ENCODE measurements at regions not wholly inside any gene's neighbourhood (a gene's known extent, or its start where the extent isn't known, plus 50 kb on each side); places are given as distances from the start of the nearest gene placed in this dataset.

GRCh38 chr11:79918846-79919245 is 478.0 kb upstream of the TENM4 start:
- ATAC-seq (ENCODE audit: low read depth) (no peak), DNase-seq (no peak)
- H3K27me3 Mint-ChIP-seq: no peaks in the 10 kb centered on the region
- no peaks in the 10 kb centered on the region for H3K36me3 Mint-ChIP-seq
- no peaks in the 10 kb centered on the region for H3K9me3 Mint-ChIP-seq
- H3K4me3 Mint-ChIP-seq: no peak overlapping the region
- H3K27ac Mint-ChIP-seq: no peak overlapping the region
- H3K4me1 Mint-ChIP-seq: no peaks in the 10 kb centered on the region
- POLR2A ChIA-PET: no interaction called here

- H3K36me3 Mint-ChIP-seq: no peaks in the 10 kb centered on the region
- H3K4me3 Mint-ChIP-seq: no peak overlapping the region
- H3K4me1 Mint-ChIP-seq: no peaks in the 10 kb centered on the region
- DNase-seq (no peak), ATAC-seq (ENCODE audit: low read depth) (no peak)
- H3K27me3 Mint-ChIP-seq: no peaks in the 10 kb centered on the region
- no peak overlapping the region for H3K27ac Mint-ChIP-seq
- POLR2A ChIA-PET: no interaction called here
- peaks cover 5% of the 10 kb centered on the region for H3K9me3 Mint-ChIP-seq
Measured at GRCh38 chr11:79906164-79906563, 465.3 kb upstream of the TENM4 start.

GRCh38 chr11:79902493-79902892 is 461.7 kb upstream of the TENM4 start:
- H3K4me1 Mint-ChIP-seq: no peaks in the 10 kb centered on the region
- peaks cover 4% of the 10 kb centered on the region for H3K9me3 Mint-ChIP-seq
- no peaks in the 10 kb centered on the region for H3K36me3 Mint-ChIP-seq
- H3K4me3 Mint-ChIP-seq: no peak overlapping the region
- no peaks in the 10 kb centered on the region for H3K27me3 Mint-ChIP-seq
- no peak for DNase-seq
- H3K27ac Mint-ChIP-seq: no peak overlapping the region
- POLR2A ChIA-PET: no interaction called here
- ATAC-seq (ENCODE audit: low read depth): no peak

GRCh38 chr11:79897896-79898295 is 457.1 kb upstream of the TENM4 start:
- H3K27me3 Mint-ChIP-seq: no peaks in the 10 kb centered on the region
- H3K4me3 Mint-ChIP-seq: no peak overlapping the region
- no peaks in the 10 kb centered on the region for H3K36me3 Mint-ChIP-seq
- ATAC-seq (ENCODE audit: low read depth): no peak
- H3K27ac Mint-ChIP-seq: no peak overlapping the region
- DNase-seq: no peak
- no peaks in the 10 kb centered on the region for H3K4me1 Mint-ChIP-seq
- H3K9me3 Mint-ChIP-seq: peaks cover 2% of the 10 kb centered on the region
- POLR2A ChIA-PET: no interaction called here

GRCh38 chr11:79896258-79896657 is 455.4 kb upstream of the TENM4 start:
- POLR2A ChIA-PET: no interaction called here
- DNase-seq (no peak), ATAC-seq (ENCODE audit: low read depth) (no peak)
- Mint-ChIP-seq H3K4me1 (no peaks in the 10 kb centered on the region), H3K27me3 (no peaks in the 10 kb centered on the region), H3K27ac (no peak overlapping the region), H3K36me3 (no peaks in the 10 kb centered on the region), H3K9me3 (peaks cover 2% of the 10 kb centered on the region), H3K4me3 (no peak overlapping the region)

- Mint-ChIP-seq H3K36me3 (no peaks in the 10 kb centered on the region), H3K27ac (no peak overlapping the region), H3K4me3 (no peak overlapping the region), H3K27me3 (no peaks in the 10 kb centered on the region), H3K9me3 (no peaks in the 10 kb centered on the region), H3K4me1 (no peaks in the 10 kb centered on the region)
- POLR2A ChIA-PET: no interaction called here
- ATAC-seq (ENCODE audit: low read depth) (no peak), DNase-seq (no peak)
Measured at GRCh38 chr11:79894111-79894510, 453.3 kb upstream of the TENM4 start.

- POLR2A ChIA-PET: no interaction called here
- Mint-ChIP-seq H3K9me3 (no peaks in the 10 kb centered on the region), H3K4me1 (no peaks in the 10 kb centered on the region), H3K36me3 (no peaks in the 10 kb centered on the region), H3K4me3 (no peak overlapping the region), H3K27me3 (no peaks in the 10 kb centered on the region), H3K27ac (no peak overlapping the region)
- DNase-seq (no peak), ATAC-seq (ENCODE audit: low read depth) (no peak)
Measured at GRCh38 chr11:79890272-79890671, 449.4 kb upstream of the TENM4 start.

- Mint-ChIP-seq H3K4me3 (no peak overlapping the region), H3K4me1 (no peaks in the 10 kb centered on the region), H3K27me3 (no peaks in the 10 kb centered on the region), H3K27ac (no peak overlapping the region), H3K9me3 (peaks cover 25% of the 10 kb centered on the region), H3K36me3 (no peaks in the 10 kb centered on the region)
- ATAC-seq (ENCODE audit: low read depth) (no peak), DNase-seq (no peak)
- POLR2A ChIA-PET: no interaction called here
Measured at GRCh38 chr11:79864882-79865281, 424.1 kb upstream of the TENM4 start.

- Mint-ChIP-seq H3K27me3 (no peaks in the 10 kb centered on the region), H3K9me3 (no peaks in the 10 kb centered on the region), H3K36me3 (no peaks in the 10 kb centered on the region), H3K4me1 (no peaks in the 10 kb centered on the region), H3K27ac (no peak overlapping the region), H3K4me3 (no peak overlapping the region)
- DNase-seq (no peak), ATAC-seq (ENCODE audit: low read depth) (no peak)
- POLR2A ChIA-PET: no interaction called here
Measured at GRCh38 chr11:79860336-79860735, 419.5 kb upstream of the TENM4 start.

GRCh38 chr11:79857377-79858214 is 416.8 kb upstream of the TENM4 start:
- H3K4me1 Mint-ChIP-seq: no peaks in the 10 kb centered on the region
- DNase-seq (no peak), ATAC-seq (ENCODE audit: low read depth) (no peak)
- POLR2A ChIA-PET: no interaction called here
- H3K27me3 Mint-ChIP-seq: no peaks in the 10 kb centered on the region
- H3K9me3 Mint-ChIP-seq: no peaks in the 10 kb centered on the region
- no peaks in the 10 kb centered on the region for H3K36me3 Mint-ChIP-seq
- no peak overlapping the region for H3K4me3 Mint-ChIP-seq
- H3K27ac Mint-ChIP-seq: no peak overlapping the region

GRCh38 chr11:79852176-79852575 is 411.3 kb upstream of the TENM4 start:
- Mint-ChIP-seq H3K4me1 (no peaks in the 10 kb centered on the region), H3K36me3 (no peaks in the 10 kb centered on the region), H3K27me3 (no peaks in the 10 kb centered on the region), H3K27ac (no peak overlapping the region), H3K4me3 (no peak overlapping the region), H3K9me3 (no peaks in the 10 kb centered on the region)
- POLR2A ChIA-PET: no interaction called here
- ATAC-seq (ENCODE audit: low read depth) (no peak), DNase-seq (no peak)

- H3K36me3 Mint-ChIP-seq: no peaks in the 10 kb centered on the region
- POLR2A ChIA-PET: no interaction called here
- H3K27me3 Mint-ChIP-seq: no peaks in the 10 kb centered on the region
- ATAC-seq (ENCODE audit: low read depth) (no peak), DNase-seq (no peak)
- H3K4me1 Mint-ChIP-seq: no peaks in the 10 kb centered on the region
- no peak overlapping the region for H3K4me3 Mint-ChIP-seq
- H3K27ac Mint-ChIP-seq: no peak overlapping the region
- H3K9me3 Mint-ChIP-seq: peaks cover 3% of the 10 kb centered on the region
Measured at GRCh38 chr11:79845002-79845709, 404.3 kb upstream of the TENM4 start.

- DNase-seq (no peak), ATAC-seq (ENCODE audit: low read depth) (no peak)
- H3K36me3 Mint-ChIP-seq: no peaks in the 10 kb centered on the region
- H3K4me1 Mint-ChIP-seq: no peaks in the 10 kb centered on the region
- H3K27me3 Mint-ChIP-seq: no peaks in the 10 kb centered on the region
- no peak overlapping the region for H3K27ac Mint-ChIP-seq
- POLR2A ChIA-PET: no interaction called here
- H3K4me3 Mint-ChIP-seq: no peak overlapping the region
- no peaks in the 10 kb centered on the region for H3K9me3 Mint-ChIP-seq
Measured at GRCh38 chr11:79834015-79834414, 393.2 kb upstream of the TENM4 start.

GRCh38 chr11:79830446-79830845 is 389.6 kb upstream of the TENM4 start:
- DNase-seq (no peak), ATAC-seq (ENCODE audit: low read depth) (no peak)
- Mint-ChIP-seq H3K36me3 (no peaks in the 10 kb centered on the region), H3K27ac (no peak overlapping the region), H3K27me3 (no peaks in the 10 kb centered on the region), H3K4me1 (no peaks in the 10 kb centered on the region), H3K9me3 (no peaks in the 10 kb centered on the region), H3K4me3 (no peak overlapping the region)
- POLR2A ChIA-PET: no interaction called here
